GM12891 (cell line): ENCODE measurements at regions not wholly inside any gene's neighbourhood (a gene's known extent, or its start where the extent isn't known, plus 50 kb on each side); places are given as distances from the start of the nearest gene placed in this dataset.
"Not testable (repeated sequence)": the region's sequence is repeated elsewhere in the genome, so short reads cannot be mapped to it uniquely, and the experiment has no call there.

Experiments used
- POLR2A ChIP-seq: IDR thresholded peaks from 2 replicates; pipeline ENCODE4 v1.6.1; 2011; ENCODE audit warnings: low read depth, low read length, control low read depth
- POLR2AphosphoS5 ChIP-seq: IDR thresholded peaks from 2 replicates; pipeline ENCODE4 v1.6.1; 2011; ENCODE audit warnings: low read depth, low read length, control low read depth
- POU2F2 ChIP-seq: IDR thresholded peaks from 2 replicates; pipeline ENCODE4 v1.6.1; 2011; ENCODE audit warnings: low read depth, mild to moderate bottlenecking, control low read depth, low read length, moderate library complexity
- SPI1 ChIP-seq: IDR thresholded peaks from 2 replicates; pipeline ENCODE4 v1.6.1; 2011; ENCODE audit warnings: low read depth, low read length, control low read depth
- TAF1 ChIP-seq: IDR thresholded peaks from 2 replicates; pipeline ENCODE4 v1.6.1; 2011; ENCODE audit warnings: low read depth, low read length, control low read depth

DNA sequence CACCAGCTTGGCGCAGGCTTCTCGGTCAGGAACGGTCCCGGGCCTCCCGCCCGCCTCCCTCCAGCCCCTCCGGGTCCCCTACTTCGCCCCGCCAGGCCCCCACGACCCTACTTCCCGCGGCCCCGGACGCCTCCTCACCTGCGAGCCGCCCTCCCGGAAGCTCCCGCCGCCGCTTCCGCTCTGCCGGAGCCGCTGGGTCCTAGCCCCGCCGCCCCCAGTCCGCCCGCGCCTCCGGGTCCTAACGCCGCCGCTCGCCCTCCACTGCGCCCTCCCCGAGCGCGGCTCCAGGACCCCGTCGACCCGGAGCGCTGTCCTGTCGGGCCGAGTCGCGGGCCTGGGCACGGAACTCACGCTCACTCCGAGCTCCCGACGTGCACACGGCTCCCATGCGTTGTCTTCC lies 422.3 kb downstream of the OR4F29 start:
- not testable (repeated sequence) for TF ChIP-seq POLR2A, POLR2AphosphoS5, TAF1, POU2F2, SPI1
